IPS-NIHi11 (cell line): ENCODE measurements at regions not wholly inside any gene's neighbourhood (a gene's known extent, or its start where the extent isn't known, plus 50 kb on each side); places are given as distances from the start of the nearest gene placed in this dataset.

ENCODE experiments used
- DNase-seq: peaks from one replicate; pipeline ENCODE4 v3.0.0; 2012; ENCODE audit warnings: mixed read lengths, low spot score

- no peak for DNase-seq
Measured at GRCh38 chrX:14476205-14476604, 53.1 kb upstream of the GLRA2 start.

GRCh38 chrX:14449773-14450172, 79.6 kb upstream of the GLRA2 start:
- DNase-seq, result no peak

GRCh38 chrX:14448406-14448805, 80.9 kb upstream of the GLRA2 start:
- DNase-seq, result no peak

- no peak for DNase-seq
Measured at GRCh38 chrX:14440106-14440505, 89.2 kb upstream of the GLRA2 start.

GRCh38 chrX:14427614-14428013, 101.7 kb upstream of the GLRA2 start:
- DNase-seq, result no peak

DNA sequence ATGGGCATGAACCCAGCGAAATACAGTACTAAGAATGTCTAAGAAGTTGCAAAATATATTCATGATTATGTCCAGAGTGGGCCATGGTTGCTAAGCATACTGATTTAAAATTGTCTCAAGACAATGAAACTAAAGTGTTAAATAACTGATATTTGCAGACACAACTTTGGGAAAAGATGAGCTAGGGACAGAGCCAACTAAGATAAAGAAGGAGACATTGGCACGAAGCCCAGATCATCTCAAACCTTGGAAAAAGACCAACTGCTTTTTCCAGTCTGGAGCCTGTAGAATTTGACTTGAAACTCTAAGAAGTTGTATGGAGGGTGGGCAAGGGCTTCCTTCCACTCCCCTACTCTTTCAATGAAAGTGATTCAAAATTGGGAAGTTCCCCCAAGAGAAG, 108.5 kb upstream of the GLRA2 start:
- DNase-seq, result no peak

DNA sequence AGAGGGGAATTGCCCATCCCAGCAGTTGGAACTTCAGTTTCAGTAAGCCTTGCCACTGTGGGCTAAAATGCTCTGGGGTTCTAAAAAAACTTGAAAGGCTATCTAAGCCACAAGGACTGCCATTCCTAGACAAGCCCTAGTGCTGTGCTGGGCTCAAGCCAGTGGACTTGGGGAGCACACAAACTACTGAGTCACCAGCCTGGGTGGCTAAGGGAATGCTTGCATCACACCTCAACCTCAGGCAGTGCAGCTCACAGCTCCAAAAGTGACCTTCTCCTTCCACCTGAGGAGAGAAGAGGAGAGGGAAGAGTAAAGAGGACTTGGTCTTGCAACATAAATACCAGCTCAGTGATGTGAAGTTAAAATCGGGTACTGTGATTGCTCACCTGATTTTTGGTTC, 116.7 kb upstream of the GLRA2 start:
- DNase-seq, result no peak

DNA sequence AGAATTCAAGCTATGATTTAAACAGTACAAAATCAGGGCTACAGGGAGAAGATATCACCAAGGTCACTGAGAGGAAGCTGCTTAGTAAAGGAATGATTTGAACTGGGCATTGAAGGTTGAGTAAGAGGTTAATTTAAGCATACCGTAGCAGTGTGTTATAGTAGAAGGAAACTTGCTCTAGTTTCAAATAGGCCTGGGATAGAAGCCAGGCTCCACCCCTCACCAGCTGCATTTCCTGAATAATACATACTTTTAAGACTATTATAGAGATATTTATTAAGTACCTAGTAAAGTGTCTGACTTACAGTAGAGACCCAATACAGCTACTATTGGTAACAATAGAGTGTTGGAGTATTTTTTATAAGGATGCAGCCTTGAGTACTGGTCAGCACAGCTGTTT, 118.0 kb upstream of the GLRA2 start:
- no peak for DNase-seq

DNA sequence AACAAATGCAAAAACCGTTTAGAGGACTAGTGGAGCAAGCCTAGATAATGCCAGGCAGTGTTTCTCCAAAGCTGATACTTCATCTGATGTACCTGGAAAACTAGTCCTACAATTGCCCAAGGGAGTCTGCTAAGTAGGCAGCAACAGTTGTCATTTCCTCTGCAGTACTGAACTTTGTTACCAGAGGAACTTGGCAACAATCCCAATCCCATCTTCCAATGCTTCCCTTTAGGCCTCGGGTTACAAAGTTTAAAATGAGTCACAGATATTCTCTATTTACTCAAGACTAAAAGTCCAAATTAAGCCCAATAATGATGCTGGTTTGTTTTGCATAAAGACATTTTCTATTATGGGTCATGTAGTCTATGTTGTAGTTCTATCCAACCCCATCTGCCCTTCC, 120.0 kb upstream of the GLRA2 start:
- DNase-seq, result no peak

DNA sequence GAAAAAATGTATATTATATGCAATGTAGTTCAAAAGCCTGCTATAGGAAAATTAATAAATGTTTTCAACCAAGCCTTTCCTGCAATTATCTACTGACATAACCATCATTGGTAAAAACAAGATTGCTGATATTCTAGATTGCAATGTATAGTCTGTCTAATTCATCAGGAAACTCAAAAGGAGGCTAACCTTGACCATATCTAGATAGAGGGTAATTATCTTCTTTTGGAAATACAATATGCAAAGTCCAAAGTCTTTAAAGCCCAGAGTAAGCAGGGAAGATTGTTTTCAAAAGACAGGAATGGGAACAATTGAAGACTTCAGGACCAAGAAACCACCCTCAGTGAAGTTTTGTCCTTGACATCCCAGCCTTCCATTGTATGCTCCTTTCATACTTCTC, 123.1 kb upstream of the GLRA2 start:
- DNase-seq, result no peak

DNA sequence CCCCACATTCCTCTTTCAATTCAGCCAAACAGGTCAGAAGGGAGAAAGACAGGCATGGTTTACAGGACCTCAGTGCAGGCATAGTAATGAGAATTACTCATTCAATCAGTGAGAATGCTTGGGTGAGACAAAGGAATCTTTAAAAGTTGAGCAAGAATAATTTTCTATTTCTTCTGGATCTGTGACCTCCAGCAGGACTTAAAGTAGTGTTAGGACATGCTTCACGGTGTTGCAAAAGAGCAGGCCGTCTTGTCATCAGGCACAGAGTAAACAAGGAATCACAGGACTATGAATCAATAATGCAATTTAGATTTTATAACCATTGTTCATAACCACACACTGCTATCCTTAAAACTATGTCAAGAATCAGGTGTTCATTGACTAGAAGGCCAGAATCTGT, 130.6 kb upstream of the GLRA2 start:
- no peak for DNase-seq

GRCh38 chrX:14389682-14390081, 139.7 kb upstream of the GLRA2 start:
- DNase-seq, result no peak

- no peak for DNase-seq
Measured at GRCh38 chrX:14386981-14387380, 142.4 kb upstream of the GLRA2 start.

- no peak for DNase-seq
Measured at GRCh38 chrX:14380044-14380443, 149.3 kb upstream of the GLRA2 start.

- DNase-seq, result no peak
Measured at GRCh38 chrX:14377427-14377826, 151.9 kb upstream of the GLRA2 start.

- DNase-seq, result no peak
Measured at GRCh38 chrX:14363728-14364127, 165.6 kb upstream of the GLRA2 start.

DNA sequence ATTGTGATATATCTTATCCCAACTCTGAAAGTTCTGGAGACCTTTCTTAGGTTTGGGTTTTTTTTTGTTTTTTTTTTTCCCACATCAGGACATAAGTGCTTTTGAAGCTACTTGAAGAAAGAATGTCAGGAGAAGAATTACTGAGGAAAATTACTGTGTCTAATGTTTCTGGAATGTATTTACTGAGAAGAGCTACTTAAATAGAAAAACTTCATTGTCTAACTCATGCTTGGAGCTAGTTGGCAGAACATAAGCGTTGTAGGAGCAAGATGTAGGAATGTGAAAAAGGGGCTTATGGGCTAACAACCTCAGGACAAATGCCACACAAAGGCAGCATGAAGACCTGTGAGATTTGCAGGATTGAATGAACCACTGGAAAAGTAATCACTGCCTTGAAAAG, 166.6 kb upstream of the GLRA2 start:
- DNase-seq, result no peak

DNA sequence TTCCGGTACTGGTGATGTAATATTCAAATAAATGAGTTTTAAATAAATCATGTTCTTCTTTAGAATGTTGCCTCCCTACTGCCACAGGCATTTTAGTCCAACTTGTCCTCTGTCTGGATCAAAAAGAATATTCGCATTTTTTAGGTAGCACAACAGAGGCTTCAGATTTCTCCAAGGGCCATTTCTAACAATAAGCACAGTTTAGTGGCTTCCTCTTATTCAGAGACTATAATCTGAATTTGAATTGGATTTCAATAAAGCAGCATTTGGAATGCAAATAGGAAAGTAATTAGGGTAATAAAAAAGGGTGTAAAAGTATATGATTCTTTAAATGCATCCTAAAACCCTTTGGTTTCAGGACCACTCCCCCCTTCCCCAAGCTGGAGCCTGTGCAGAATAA, 167.9 kb upstream of the GLRA2 start:
- no peak for DNase-seq

DNA sequence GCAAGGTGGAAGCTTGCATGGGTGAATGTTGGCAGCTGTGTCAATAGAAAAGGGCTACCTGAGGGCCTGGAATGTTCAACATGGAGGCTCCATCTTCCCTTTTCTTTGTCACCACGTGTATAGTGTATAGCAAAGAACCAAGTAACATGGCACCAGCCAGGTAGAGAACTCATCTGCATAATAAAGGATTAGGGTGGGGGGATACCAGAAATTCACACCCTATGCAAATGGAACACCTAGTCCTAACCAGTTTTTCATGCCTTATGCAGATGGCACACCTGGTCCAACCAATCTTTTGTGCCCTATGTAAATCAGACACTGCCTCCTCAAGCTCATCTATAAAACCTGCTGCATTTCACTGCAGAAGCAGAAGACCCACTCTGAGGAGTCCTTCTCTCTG, 169.6 kb upstream of the GLRA2 start:
- no peak for DNase-seq

GRCh38 chrX:14359316-14359715, 170.0 kb upstream of the GLRA2 start:
- no peak for DNase-seq

- DNase-seq, result no peak
Measured at GRCh38 chrX:14357314-14357713, 172.0 kb upstream of the GLRA2 start.

- no peak for DNase-seq
Measured at GRCh38 chrX:14356401-14356800, 172.9 kb upstream of the GLRA2 start.

GRCh38 chrX:14355556-14355955, 173.8 kb upstream of the GLRA2 start:
- DNase-seq, result no peak

- DNase-seq, result no peak
Measured at GRCh38 chrX:14354521-14354920, 174.8 kb upstream of the GLRA2 start.

DNA sequence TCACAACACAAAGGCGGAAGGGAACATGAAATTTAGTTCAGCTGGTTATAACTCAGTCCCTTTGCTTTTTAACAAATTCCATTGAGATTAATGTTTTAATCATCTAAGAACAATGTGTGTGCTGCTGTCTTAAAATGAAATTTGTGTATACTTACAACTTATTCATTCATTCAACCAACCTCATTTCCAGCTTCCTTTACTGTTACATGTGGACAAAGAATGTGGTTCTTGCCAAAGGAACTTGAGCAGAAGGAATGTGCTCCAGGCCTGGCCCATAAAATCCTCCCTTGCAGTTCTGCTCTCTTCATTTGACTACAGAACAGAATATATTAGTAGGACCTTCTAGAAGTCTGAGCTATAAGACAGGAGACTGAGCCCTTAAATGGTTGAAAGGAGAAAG, 176.8 kb upstream of the GLRA2 start:
- no peak for DNase-seq
